Pancreas (tissue), 10 donors: ENCODE measurements at regions not wholly inside any gene's neighbourhood (a gene's known extent, or its start where the extent isn't known, plus 50 kb on each side); places are given as distances from the start of the nearest gene placed in this dataset.

ENCODE experiments used
- ATAC-seq, 4 donors: fragments of 200-7000 bp; cut with Tn5 transposase; one replicate each; pipeline versions ENCODE4 v1.8.0 to v1.9.1; 2020; ENCODE audit warnings: mild to moderate bottlenecking in 4 of 4, moderate library complexity in 4 of 4
- DNase-seq, 6 donors: peaks; one replicate each; pipeline ENCODE4 v3.0.0-alpha.2; 2020
- FAIRE-seq: peaks from 2 replicates; lab custom pipeline; 2012; peaks lifted over from hg19 to GRCh38; lab: Jason Lieb, UNC
- H3K27ac ChIP-seq, 4 donors: fragments of 200-600 bp; sonication (generic); 1 replicate in 3 of 4; 2 replicates in 1 of 4; pipeline versions ENCODE4 v1.5.0 to v1.8.0; 2020
- H3K27me3 ChIP-seq, 4 donors: fragments of 200-600 bp; one replicate each; pipeline ENCODE4 v1.8.0; 2021
- H3K36me3 ChIP-seq, 3 donors: fragments of 200-600 bp; sonication (generic) in 1 of 3; one replicate each; pipeline versions ENCODE4 v1.5.0 to v1.8.0; 2020 to 2021
- H3K4me1 ChIP-seq, 3 donors: fragments of 200-600 bp; one replicate each; pipeline ENCODE4 v1.8.0; 2021
- H3K4me3 ChIP-seq, 4 donors: fragments of 200-600 bp; sonication (generic) in 2 of 4; one replicate each; pipeline versions ENCODE4 v1.5.0 to v1.8.0; 2020 to 2021
- H3K9me3 ChIP-seq, 4 donors: fragments of 200-600 bp; one replicate each; pipeline ENCODE4 v1.8.0; 2021
- CTCF ChIP-seq, 4 donors: fragments of 200-600 bp; sonication (generic) in 3 of 4; IDR thresholded peaks; one replicate each; pipeline versions ENCODE4 v1.5.0 to v1.8.0; 2021; ENCODE audit warnings: antibody characterized with exemption in 4 of 4
- WGBS, 2 donors: extraction: QIAGEN DNeasy Blood & Tissue Kit; methylation state at CpG; one replicate each; pipeline ENCODE4 v1.1.7; 2013; 5-methylcytosine and 5-hydroxymethylcytosine counted together
- intact Hi-C, 3 donors: fragments of 100-400 bp; cut with DNase I; formaldehyde crosslinking; loops; one replicate each; pipeline versions ENCODE4 v1.11.1 to v1.14.2; 2022
- donor health status: healthy with polysubstance abuse.
- donor health status: DM: no; HTN: no; CAD: no; lungs with moderate emphysema.
- donor health status: DM: no; HTN: no; CAD: no.
- donor health status: control.
- donor health status: control.
- donor health status: Bipolar disorder and iron deficiency.
- donor health status: DM: yes; HTN: yes; CAD: no.
- donor health status: DM: no; HTN: no; CAD: no.
- donor health status: DM: no; HTN: no; CAD: no.
- donor health status: DM: yes; HTN: yes; CAD: no.

GRCh38 chr4:175374459-175374858, 437.6 kb downstream of the GPM6A start:
- no peak for TF ChIP-seq CTCF (IDR thresholded peaks at IDR 0.05)
- Histone ChIP-seq H3K27me3 (no peaks in the 10 kb centered on the region), H3K27ac (no peak overlapping the region), H3K9me3 (no peaks in the 10 kb centered on the region), H3K36me3 (no peaks in the 10 kb centered on the region), H3K4me1 (no peaks in the 10 kb centered on the region), H3K4me3 (no peak overlapping the region)
- DNase-seq (no peak), FAIRE-seq (no peak), ATAC-seq (no peak)
- intact Hi-C loops: no loop called here
- WGBS, 2 donors: 54 to 65% methylated on average over 3 of the region's 3 CpGs

- no peak for DNase-seq
- intact Hi-C loops: no loop called here
- no peaks in the 10 kb centered on the region for H3K36me3 ChIP-seq
- TF ChIP-seq CTCF (IDR thresholded peaks at IDR 0.05): no peak
- WGBS, 2 donors: 67 to 72% methylated on average over 8 of the region's 8 CpGs
- FAIRE-seq: no peak
- H3K4me1 ChIP-seq: no peaks in the 10 kb centered on the region
- H3K27me3 ChIP-seq: no peaks in the 10 kb centered on the region
- H3K9me3 ChIP-seq: no peaks in the 10 kb centered on the region
- H3K4me3 ChIP-seq: no peak overlapping the region
- no peak overlapping the region for H3K27ac ChIP-seq
- no peak for ATAC-seq
Measured at GRCh38 chr4:175376287-175376977, 435.6 kb downstream of the GPM6A start.

- Histone ChIP-seq H3K4me3 (no peak overlapping the region), H3K36me3 (no peaks in the 10 kb centered on the region), H3K9me3 (no peaks in the 10 kb centered on the region), H3K27me3 (no peaks in the 10 kb centered on the region), H3K27ac (no peak overlapping the region), H3K4me1 (no peaks in the 10 kb centered on the region)
- ATAC-seq: no peak
- TF ChIP-seq CTCF (IDR thresholded peaks at IDR 0.05): no peak
- no peak for FAIRE-seq
- 49 to 55% methylated on average over 2 of the region's 2 CpGs for WGBS, 2 donors
- intact Hi-C loops: no loop called here
- DNase-seq: no peak
Measured at GRCh38 chr4:175377203-175377602, 434.9 kb downstream of the GPM6A start.

- Histone ChIP-seq H3K4me1 (no peaks in the 10 kb centered on the region), H3K27me3 (no peaks in the 10 kb centered on the region), H3K36me3 (no peaks in the 10 kb centered on the region), H3K27ac (no peak overlapping the region), H3K9me3 (no peaks in the 10 kb centered on the region), H3K4me3 (no peak overlapping the region)
- 31 to 52% methylated on average over 4 of the region's 4 CpGs for WGBS, 2 donors
- TF ChIP-seq CTCF (IDR thresholded peaks at IDR 0.05): no peak
- FAIRE-seq (no peak), DNase-seq (no peak), ATAC-seq (no peak)
- intact Hi-C loops: no loop called here
Measured at GRCh38 chr4:175378372-175378771, 433.7 kb downstream of the GPM6A start.

GRCh38 chr4:175380841-175381240, 431.2 kb downstream of the GPM6A start:
- no peak for FAIRE-seq
- TF ChIP-seq CTCF (IDR thresholded peaks at IDR 0.05): no peak
- Histone ChIP-seq H3K27me3 (no peaks in the 10 kb centered on the region), H3K4me3 (no peak overlapping the region), H3K27ac (no peak overlapping the region), H3K4me1 (no peaks in the 10 kb centered on the region), H3K9me3 (no peaks in the 10 kb centered on the region), H3K36me3 (no peaks in the 10 kb centered on the region)
- WGBS, 2 donors: 32 to 36% methylated on average over 6 of the region's 6 CpGs
- no peak for ATAC-seq
- DNase-seq: no peak
- intact Hi-C loops: no loop called here
